Left colon (tissue), 2 donors: ENCODE measurements at regions not wholly inside any gene's neighbourhood (a gene's known extent, or its start where the extent isn't known, plus 50 kb on each side); places are given as distances from the start of the nearest gene placed in this dataset.
"Not testable (repeated sequence)": the region's sequence is repeated elsewhere in the genome, so short reads cannot be mapped to it uniquely, and the experiment has no call there.

ENCODE experiments used
- ATAC-seq: fragments of 200-7000 bp; cut with Tn5 transposase; one replicate; pipeline ENCODE4 v1.9.1; 2020; ENCODE audit warnings: mild to moderate bottlenecking, moderate library complexity
- DNase-seq, 2 donors: peaks; one replicate each; pipeline ENCODE4 v3.0.0-alpha.2; 2020
- intact Hi-C, 2 donors: fragments of 100-400 bp; cut with DNase I in 1 of 2; cut with micrococcal nuclease in 1 of 2; formaldehyde crosslinking; loops; one replicate each; pipeline versions ENCODE4 v1.11.2 to v1.14.0; 2022; cut with DNase I, micrococcal nuclease
- donor health status: DM: no; HTN: no; CAD: no.
- donor health status: DM: yes; HTN: yes; CAD: no.

DNA sequence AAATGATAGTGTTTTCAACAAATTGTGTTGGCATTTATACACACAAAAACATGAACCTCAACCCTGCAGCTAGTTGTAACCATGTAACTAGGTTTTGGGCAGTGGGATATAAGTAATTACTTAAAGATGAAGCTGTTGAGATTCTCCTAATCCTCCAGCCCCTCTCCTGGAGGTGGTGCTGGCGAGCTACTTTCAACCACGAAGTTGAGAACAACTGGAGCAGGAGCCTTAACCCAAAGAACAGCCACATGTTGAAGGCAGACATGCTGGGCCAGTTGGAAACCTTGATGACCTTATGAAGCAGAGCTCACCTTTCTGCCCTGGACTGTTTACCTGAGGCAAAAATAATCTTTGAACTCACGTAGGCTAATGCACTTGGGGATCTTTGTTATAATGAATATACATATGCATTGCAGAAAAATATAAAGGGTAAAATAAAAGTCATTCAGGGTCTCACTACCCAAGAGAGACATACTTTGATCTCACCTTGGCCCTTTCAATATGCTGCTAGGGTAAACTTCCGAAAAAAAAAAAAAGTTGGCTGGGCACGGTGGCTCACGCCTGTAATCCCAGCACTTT, 89.6 kb upstream of the NPAS2 start:
- DNase-seq, result peak; percentile 50 to 72
- intact Hi-C loops, result loop anchor here in 1 of 2 donors (2.0 kb wide), 1 partner anchor 254 kb away; no protein-coding TSS in a partner anchor
- ATAC-seq, result peak; percentile 95

- DNase-seq (no peak), ATAC-seq (peak; percentile 72)
- intact Hi-C loops, result loop anchor here in 1 of 2 donors (2.0 kb wide), 1 partner anchor 253 kb away; no protein-coding TSS in a partner anchor
Observed at GRCh38 chr2:100731535-100731981, 88.4 kb upstream of the NPAS2 start.

GRCh38 chr2:100733391-100734187, 86.3 kb upstream of the NPAS2 start:
- intact Hi-C loops, result no loop called here
- DNase-seq (no peak), ATAC-seq (no peak)

- intact Hi-C loops, result no loop called here
- no peak for DNase-seq
- ATAC-seq, result no peak
Observed at GRCh38 chr2:100736121-100736915, 83.6 kb upstream of the NPAS2 start.

- ATAC-seq (no peak), DNase-seq (no peak)
- intact Hi-C loops, result no loop called here
Observed at GRCh38 chr2:100739735-100740432, 80.1 kb upstream of the NPAS2 start.

- no peak for ATAC-seq
- intact Hi-C loops, result no loop called here
- no peak for DNase-seq
Observed at GRCh38 chr2:100741880-100742276, 78.1 kb upstream of the NPAS2 start.

- no peak for DNase-seq
- intact Hi-C loops, result no loop called here
- no peak for ATAC-seq
Observed at GRCh38 chr2:100742277-100743254, 77.4 kb upstream of the NPAS2 start.

DNA sequence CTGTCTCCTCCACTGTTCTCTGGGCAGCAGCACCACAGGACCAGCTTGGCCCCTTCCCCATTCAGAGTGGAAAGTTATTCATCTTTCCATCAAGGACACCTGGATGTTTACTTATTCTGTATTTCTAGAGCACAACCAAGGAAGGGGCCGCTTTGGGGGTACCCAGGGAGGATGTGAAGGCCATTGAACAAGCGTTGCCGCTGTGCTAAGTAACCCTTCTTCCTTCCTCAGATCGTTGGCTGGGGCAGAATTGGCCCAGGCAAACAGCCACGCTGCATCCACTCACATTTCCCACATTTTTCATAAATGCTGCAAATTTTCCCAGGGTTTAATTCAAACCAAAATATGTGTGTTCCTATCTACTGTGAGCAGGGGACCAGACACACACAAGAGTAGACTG, 76.2 kb upstream of the NPAS2 start:
- ATAC-seq, result no peak
- DNase-seq, result no peak
- intact Hi-C loops, result no loop called here

GRCh38 chr2:100744184-100744583, 75.8 kb upstream of the NPAS2 start:
- DNase-seq (no peak), ATAC-seq (no peak)
- intact Hi-C loops, result no loop called here

DNA sequence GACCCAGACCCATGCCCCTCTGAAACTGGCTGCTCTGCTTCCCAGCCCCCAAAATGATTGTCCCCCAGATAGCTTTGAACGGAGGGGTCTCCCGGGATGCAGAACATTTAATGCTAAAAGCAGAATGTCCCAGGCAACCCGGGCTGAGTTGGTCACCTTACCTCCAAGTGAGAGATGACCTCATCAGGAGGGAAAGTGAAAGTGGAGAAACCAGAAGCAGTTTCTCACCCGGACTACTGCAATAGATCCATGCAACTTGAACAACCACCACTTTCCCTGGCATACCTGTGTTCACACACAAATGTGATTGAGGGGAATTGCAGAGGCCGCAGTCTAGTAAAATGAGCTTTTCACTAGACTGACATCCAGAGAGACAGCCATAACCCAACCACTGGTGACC, 75.3 kb upstream of the NPAS2 start:
- ATAC-seq (peak; percentile 75), DNase-seq (no peak)
- intact Hi-C loops, result no loop called here

DNA sequence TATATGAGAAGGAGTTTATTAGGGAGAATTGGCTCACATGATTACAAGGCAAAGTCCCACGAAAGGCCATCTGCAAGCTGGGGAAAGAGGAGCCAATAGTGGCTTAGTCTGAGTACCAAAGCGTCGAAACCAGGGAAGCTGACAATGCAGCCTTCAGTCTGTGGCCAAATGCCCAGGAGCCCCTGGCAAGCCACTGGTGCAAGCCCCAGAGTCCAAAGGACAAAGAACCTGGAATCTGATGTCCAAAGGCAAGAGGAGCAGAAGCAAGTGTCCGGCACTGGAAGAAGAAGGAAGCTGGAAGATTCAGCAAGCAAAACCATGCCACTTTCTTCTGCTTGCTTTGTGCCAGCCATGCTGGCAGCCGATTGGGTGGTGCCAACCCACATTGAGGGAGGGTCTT, 74.3 kb upstream of the NPAS2 start:
- ATAC-seq, result no peak
- intact Hi-C loops, result no loop called here
- DNase-seq, result no peak

DNA sequence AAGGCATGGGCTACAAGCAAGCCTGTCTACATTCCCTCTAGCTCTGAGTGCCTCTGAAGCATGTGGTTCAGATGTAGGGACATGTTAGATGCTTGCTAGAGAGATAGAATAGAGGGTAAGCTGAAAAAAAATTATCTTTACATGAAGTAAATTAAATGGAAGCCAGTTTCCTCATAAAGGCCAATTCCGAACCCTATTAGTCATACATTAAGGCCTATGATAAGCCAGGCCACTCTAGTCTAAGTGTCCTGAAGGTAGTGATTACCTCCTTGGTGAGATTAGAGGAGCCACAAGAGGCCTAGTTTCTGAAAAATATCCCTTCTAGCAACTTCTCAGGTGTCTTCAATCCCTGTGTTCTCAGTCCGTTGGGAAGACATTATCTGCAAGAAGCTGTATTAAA, 72.4 kb upstream of the NPAS2 start:
- DNase-seq, result no peak
- no peak for ATAC-seq

GRCh38 chr2:100747996-100748615, 71.8 kb upstream of the NPAS2 start:
- DNase-seq, result no peak
- no peak for ATAC-seq
- intact Hi-C loops, result no loop called here

More for the DNA sequence above, 72.4 kb upstream of the NPAS2 start:
- intact Hi-C loops, result no loop called here

- intact Hi-C loops, result no loop called here
- DNase-seq (no peak), ATAC-seq (no peak)
Observed at GRCh38 chr2:100748673-100749072, 71.3 kb upstream of the NPAS2 start.

GRCh38 chr2:100749771-100750542, 70.0 kb upstream of the NPAS2 start:
- intact Hi-C loops, result no loop called here
- ATAC-seq, result no peak
- no peak for DNase-seq

DNA sequence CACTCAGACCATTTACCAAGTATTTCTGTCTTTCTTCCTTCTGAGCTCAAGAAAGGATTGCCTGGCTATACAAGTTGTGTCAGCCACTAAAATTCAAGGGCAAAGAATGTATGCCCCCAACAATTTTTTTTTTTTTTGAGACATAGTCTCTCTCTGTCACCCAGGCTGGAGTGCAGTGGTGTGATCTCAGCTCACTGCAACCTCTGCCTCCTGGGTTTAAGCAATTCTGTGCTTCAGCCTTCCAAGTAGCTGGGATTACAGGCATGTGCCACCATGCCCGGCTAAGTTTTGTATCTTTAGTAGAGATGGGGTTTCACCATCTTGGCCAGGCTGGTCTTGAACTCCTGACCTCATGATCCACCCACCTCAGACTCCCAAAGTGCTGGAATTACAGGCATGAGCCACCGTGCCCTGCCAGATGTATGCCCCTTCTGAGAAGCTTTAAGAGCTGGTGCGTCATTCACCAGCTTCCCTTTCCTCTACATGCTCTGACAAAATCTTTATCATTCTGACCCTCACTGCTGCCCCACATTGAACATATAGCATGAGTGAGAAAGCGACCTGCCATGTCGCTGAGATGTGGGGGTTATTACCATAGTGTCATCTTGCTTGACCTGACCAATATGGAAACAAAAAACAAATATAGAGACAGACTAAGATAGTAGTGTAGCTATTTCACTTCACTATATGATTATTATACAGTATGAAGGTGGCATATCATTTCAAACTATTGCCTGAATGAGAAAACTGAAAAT, 67.9 kb upstream of the NPAS2 start:
- ATAC-seq, intact Hi-C loops, DNase-seq: not testable (repeated sequence)
